ENCODE measurements at regions not wholly inside any gene's neighbourhood (a gene's known extent, or its start where the extent isn't known, plus 50 kb on each side); places are given as distances from the start of the nearest gene placed in this dataset.

DNA sequence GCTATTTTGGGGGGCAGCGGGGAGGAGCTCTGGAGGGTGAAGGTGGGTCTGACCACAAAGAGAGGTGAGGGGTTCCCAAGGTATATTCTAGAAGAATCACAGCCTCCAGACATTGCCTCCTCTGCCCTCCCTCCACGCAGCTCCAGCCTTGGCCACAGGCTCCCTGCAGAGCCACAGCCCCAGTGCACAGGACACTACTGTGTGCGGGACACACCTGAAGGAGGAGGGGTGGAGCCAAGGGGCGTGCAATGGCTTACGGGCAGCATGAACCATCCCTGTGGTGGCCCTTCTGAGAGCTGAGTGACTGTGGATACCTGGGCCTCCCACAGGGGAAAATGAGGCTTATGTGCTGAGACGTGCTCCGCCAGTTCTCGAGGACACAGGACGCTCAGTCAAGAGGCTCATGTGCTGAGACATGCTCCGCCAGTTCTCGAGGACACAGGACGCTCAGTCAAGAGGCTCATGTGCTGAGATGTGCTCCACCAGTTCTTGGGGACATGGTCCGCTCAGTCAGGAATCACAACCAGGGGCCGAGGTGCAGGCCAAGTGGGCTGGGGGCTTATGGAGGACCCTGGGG is 417.3 kb downstream of the SHANK2 start:
- no peak for DNase-seq

DNA sequence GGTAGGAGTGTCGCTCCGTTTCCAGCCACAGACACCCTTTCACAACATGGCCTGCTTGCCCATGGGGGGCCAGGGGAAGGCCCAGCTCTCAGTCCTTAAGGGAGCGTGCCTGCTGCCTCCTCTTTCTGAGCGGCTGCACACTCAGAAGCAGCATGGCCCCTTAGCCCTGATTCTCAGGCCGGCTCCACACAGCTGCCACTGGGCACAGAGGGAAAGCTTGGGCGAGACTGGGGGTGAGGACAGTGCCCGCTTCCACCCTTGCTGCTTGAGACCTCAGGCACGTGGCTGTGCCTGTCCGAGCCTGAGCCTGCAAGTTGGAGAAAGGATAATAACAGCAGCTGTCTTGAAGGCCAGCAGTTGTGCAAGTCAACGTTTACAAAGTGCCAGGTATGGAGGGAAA is 416.3 kb downstream of the SHANK2 start:
- DNase-seq, result no peak

DNA sequence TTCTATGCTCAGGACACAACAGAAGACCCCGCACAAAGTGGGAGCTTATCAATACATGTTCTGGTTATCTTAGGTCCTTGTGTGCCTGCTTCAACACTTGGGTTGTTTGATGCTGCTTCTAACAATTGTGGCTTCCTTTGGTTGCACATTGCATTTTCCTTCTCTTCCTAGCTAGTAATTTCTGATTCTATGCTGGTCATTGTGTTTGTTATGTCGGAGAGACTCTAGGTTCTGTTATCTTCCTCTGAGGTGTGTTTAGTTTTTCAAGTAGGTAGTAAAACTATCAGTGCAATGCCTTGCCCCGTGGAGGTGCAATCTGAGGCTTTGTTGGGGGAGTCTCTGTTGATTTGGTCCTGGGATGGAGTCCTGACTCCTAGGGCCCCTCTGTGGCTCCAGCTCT is 414.2 kb downstream of the SHANK2 start:
- DNase-seq, result no peak

DNA sequence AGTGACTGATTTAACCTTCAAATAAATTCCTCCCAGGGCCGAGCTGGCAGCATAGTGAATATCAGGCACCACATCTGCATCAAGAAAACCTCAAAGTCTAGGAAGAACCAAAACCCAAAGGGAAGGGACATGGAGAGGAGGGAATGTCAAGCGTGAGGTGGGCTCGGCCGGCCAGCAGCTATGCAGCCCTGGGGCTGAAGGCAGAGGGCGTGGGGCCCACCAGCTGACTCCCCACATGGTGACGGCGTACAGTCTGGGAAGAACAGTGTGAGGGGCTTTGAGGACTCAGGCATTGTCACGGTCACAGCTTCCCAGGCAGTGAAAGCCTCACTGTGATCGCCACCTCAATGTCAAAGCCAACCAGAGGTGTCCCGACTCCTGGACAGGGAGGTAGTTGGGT is 412.5 kb downstream of the SHANK2 start:
- no peak for DNase-seq

DNA sequence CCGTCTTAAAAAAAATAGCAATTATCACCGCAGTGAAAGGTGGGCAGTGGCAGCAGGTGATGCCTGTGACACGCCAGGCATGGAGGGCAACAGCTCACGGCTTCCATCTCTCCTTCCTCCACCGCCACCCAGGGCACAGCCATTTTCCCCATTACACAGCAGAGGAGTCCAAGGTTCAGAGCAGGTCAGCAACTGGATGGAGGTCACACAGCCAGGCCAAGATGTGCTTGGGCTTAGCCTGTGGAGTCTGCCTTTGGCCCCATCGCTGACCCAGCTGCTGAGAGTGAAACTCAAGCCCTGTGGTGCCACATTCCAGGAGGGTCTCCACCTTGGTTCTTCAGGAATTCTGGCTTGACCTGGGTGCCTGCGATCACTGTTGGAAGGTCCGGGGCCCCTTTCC is 411.1 kb downstream of the SHANK2 start:
- no peak for DNase-seq

DNA sequence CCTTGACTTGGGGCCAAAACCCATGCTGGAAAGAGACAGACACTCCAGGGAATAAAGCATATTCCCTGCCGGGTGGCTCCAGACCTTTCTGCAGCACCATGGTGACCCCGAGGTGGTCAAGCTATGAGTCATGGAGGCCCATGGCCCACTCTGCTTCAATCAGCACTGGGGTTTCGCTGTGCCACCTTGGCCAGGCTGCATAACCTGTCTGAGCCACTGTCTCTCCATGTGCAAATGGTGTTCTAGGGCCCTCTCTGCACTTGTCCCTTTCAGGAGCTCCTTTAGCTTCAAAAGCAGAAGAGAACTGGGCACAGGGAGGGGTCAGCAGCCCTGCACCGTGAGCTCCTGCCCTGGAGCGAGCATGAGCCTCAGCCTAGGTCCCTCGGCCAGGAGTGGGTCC is 410.1 kb downstream of the SHANK2 start:
- DNase-seq, result no peak

DNA sequence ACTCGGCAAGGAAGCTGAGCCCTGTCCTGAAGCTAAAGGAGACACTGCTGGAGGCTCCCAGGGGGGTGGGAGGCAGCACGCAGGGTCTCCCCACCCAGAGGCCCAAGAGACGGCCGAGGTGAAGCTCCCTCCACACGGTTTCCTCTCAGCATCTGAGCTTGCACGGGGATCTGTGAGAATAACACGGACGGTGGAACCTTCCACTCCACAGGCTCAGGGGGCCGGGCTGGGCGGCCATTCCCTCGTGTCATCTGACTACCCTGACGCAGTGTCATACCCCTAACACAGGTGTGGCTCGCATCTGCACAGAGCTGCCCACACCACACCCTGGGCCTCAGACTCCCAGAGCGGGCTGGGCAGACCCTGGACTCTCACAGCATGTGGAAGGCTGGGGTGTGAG is 409.7 kb downstream of the SHANK2 start:
- no peak for DNase-seq

DNA sequence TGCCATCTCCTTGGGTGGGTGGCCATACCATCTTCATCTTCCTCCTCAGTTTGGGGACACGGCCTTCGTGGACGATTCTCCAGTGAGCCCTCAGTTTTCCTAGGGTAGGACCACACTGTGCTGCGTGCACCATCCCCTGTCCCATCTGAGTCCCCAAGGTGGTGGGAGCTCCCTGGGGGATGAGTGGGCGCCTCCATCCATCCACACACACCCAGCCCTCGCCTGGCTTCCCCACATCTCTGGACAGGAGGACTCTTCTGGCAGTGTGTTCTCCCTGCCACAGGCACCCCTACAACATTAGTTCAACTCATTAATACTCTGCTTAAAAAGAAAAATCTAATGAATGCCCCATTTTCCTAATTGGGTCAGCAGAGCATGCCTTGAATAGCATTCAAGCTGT is 408.5 kb downstream of the SHANK2 start:
- no peak for DNase-seq

DNA sequence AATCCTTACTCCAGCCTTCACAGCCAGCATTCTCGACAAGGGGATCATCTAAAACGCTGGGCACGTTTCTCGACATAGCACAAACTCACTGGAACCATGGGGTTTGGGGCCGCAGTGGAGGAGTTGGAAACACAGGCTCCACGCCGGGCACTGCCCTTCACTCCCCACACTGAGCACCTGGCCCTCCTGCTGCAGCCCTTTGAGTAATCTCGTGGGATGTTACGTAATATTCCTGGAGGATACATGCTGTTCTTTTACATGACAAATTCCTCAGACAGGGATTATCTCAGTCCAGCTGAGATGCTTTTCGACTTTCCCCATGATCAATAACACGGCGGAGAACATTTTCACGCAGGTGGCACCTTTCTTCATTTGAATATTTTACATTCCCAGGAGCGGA is 408.0 kb downstream of the SHANK2 start:
- DNase-seq, result no peak

DNA sequence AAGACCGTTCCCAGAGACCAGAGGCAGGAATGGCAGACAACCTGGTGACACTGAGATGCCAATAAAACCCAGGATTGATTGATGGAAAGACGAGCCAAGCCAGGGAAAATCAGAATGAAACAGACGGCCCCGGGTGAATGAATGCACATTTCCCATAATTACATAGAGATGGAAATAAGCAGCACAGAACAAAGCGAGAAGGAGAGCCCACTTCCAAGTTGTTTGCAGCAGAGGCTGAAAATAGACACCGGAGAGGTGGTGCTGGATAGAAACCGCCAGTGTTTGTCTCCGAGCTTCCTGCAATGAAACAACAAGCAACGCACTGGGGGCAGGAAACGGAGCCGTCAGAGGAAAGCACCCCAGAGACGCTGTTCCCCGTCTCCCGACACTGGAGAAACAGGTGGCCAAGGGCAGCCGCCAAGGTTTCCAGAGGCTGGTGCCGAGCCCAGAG is 406.8 kb downstream of the SHANK2 start:
- DNase-seq, result no peak

DNA sequence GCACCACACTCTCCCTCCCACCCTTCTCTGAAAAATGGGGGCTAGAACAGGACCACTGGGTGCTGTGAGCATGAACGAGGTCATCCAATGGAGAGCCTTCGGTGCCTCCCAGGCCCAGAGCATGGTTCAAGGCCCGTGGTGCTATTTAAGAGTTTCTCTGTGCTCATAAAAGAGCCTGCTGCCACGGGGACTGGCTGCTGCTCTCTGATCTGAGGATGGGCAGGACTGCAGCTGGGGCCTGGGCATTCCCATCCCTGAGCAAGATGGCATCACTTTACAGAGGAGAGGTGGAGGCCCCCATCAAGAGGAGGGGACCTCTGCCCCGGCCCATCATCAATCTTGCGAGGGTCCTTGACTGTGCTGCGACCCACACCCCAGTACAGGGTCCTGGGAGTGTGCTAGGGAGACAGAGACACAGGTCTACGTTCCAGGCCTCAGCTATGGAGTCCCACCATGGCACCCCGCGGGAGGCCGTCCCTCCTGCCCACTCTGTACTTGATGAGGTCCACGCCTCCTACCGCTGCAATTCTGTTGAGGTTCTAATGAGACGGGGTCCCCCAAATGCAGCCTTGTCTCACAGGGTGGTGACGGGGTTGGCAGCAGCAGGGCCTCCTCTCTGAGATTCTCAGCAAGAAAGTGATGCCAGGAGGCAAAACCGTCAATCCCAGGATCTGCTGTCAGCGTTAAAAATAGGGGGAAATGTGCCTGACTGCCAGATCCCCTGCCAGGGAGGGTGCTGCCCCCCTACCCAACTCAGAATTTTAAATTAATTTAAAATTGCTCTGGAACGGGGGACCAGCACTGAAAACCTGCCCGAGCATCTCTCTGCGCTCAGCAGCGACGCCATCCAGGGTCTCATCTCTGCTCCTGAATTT is 405.4 kb downstream of the SHANK2 start:
- DNase-seq, result no peak

DNA sequence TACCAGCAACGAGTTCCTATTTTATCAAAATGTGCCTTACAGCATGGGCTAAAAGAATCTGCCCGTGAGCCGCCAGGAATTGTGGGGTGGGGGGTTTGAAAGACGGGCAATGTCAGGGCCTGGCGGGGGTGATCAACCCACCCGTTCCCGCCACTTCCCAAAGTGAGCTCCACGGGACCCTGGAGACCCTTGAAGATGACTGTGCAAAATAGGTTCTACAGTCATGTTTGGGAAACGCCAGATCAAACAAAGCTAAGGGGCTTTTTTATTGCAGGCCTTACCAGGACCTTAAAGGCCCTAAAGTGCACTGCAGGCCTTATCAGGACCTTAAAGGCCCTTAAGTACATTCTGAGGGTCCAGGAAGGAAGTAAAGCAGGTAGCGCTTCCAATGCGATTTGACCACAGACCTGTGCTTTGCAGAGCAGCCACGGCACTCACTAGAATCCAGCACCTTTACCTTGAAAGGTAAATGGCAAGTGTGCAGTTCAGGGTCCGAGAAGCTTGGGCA is 404.1 kb downstream of the SHANK2 start:
- DNase-seq, result no peak

DNA sequence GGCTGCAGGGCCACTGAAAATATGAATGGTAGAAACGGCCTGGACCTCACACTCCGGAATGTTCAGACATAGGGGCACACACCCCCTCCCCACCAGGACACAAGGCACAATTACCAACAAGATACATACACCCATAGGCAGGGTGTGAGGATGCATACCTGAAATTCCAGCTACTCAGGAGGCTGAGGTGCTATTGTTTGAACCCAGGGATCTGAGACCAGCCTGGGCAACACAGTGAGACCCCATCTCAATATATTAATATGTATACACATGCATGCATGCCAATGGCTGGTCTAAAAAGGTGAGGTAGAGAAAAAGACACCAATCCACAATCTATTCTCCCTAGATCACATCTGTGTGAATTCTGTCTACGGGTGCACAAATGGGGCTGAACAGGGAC is 403.3 kb downstream of the SHANK2 start:
- no peak for DNase-seq

DNA sequence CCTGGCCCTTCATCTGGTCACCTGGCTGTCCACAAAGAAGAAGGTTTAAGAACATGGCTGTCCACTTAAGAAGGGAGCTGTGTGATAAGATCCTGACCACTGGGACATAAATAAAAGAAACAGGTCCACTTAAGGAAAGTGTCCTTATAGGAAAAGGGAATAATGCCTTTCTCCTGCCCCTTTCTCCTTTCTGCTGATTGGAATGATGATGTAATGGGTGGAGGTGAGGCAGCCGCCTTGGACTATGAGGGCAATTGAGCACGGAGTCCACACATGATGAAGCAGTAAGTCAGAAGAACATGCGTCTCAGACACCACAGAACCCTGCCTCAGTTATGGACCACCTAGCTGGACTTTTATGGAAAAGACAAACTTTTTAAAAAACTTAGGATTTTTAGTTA is 401.1 kb downstream of the SHANK2 start:
- no peak for DNase-seq

DNA sequence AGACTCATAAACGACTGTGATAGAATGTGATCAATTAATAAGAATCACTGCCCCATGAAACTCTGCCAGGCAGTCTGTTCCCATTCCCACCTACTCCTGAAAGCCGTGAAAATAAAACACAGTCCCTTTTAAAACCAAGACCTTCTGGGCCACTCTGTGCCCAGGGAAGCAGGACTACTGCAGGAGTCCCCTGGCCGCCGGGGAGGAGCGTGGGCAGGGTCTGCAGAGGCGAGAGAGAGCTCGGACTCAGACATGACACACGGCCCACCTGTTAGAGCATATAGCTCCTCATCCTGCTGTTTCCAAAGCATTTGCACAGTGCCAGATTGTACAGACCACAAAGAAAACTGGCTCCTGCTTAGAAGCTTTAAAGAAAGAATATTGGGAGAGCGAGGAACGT is 400.5 kb downstream of the SHANK2 start:
- no peak for DNase-seq

DNA sequence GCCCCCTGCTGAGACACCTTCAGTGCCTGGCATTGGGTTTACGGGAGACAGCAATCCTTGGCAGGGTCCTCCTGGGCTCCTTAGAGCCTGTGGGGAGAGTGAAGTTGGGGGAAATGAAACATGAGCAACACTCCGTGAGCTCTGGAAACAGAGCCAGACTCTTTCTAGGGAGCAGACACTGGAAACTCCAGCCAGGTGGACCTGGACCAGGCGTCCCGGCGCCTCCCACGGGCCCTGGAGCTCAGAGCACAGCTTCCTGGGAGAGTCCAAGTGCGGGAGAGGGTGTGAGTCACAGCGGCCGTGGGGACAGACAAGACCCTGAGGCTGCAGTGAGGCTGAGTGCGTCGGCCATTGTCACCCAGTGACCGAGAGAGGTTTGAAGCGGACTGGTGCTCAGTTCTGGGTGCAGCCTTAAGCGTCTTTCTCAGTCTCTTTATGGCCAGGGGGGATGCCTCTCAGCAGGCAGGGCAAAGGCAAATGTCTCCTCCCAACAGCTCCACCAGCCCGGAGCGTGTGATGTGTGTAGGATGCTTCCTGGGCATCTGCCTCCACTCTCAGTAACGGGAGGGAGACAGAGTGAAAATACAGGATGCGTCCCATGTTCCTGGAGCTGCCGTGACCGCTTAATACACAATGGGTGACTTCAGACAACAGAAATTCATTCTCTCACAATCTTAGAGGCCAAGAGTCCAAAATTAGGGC is 399.2 kb downstream of the SHANK2 start:
- DNase-seq, result peak in 4 of 51 donors; percentile 10 to 41 (median 23)

DNA sequence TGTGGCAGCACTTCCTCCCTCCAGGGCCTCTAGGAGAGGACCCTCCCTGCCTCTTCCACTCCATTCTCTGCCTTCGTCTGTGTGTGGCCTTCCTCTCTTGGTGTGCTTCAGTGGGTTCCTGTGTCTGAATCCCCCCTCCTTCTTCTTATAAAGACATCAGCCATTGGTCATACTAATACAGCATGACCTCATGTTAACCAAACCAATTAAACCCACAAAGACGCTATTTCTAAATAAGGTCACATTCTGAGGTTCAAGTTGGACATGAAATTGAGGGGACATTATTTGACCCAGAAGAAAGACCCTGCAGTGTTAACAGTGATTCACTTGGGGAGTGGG is 398.6 kb downstream of the SHANK2 start:
- no peak for DNase-seq

DNA sequence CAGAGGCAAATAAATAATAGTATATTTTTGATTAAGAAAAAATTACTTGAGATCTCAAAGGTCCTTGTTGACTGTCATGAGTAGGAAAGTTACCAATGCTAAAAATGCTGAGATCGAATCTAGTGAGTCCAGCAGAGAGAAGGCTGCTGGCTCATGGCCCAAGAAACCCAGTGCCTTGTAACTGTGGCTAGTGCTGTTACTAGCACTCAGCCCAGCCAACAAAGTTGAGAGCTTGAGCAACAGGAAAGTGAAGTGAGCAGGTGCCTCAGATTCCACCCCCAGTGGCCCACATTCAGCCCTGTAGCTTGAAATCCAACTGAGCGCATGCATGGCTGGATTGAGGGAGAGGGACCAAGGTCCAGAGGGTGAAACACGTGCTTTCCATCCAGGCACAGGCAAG is 398.2 kb downstream of the SHANK2 start:
- no peak for DNase-seq

DNA sequence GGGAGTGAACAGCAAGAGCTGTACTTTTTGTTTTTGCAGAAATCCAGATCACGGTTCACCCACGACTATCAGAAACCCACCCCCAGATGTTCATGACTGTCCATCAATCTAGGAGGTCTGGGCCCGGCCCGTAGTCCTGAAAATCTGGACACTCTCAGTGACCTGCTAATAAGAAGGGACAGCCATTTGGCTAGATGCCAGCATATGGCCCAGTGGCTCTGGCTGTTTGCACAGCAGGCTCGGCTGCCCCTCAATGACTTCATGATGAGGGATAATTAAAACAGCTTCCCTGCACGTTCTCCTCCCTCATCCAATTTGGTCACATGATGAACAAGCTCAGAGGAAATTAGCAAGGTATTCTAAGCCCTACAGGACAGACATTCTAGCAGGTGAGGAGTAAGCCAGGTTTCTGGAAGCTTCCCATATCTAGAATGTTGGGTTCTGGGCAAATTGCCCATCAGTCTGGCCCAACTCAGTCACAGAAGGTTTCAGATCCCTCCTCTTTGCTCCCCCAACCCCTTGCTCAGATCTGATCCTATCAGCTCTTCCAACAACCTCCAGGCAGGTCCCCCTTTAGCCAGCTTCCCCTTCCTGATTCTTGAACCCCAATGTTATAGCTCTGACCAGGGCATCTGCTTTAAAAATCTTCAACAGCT is 397.3 kb downstream of the SHANK2 start:
- peak in 1 of 51 donors; percentile 5 for DNase-seq

DNA sequence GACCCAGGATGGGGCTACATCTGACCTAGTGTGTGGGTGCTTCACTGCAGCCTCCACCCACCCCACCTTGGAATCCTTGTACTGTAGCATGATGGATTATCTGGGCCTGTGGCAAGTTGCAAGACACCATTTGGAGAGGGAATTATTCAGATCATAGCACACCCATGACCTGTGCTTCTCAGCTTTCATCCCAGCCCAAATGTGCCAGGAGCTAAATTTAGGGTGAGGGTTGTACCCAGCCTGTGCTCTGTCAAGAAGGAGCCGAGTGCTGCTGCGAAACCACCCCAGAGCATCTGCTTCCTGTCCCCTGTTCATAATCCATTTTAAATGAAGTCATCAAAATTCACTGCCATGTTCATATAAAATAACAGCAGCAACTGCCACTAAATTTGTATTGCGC is 394.5 kb downstream of the SHANK2 start:
- DNase-seq, result no peak

DNA sequence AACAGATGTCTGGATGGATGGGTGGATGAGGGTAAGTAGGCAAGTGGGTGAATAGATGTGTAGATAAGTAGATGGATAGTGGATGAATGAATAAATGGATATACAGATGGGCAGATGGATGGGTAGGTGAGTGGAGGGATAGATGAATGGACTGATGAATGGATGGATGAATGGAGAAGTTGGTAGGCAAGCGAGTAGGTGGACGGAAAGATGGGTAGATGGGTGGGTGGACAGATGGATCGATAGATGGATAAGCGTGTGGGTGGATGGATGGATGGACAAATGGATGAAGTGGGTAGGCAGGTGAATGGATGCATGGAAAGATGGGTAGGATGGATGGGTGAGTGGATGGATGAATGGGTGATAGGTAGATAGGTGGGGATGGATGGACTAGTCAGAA is 393.2 kb downstream of the SHANK2 start:
- DNase-seq, result no peak

DNA sequence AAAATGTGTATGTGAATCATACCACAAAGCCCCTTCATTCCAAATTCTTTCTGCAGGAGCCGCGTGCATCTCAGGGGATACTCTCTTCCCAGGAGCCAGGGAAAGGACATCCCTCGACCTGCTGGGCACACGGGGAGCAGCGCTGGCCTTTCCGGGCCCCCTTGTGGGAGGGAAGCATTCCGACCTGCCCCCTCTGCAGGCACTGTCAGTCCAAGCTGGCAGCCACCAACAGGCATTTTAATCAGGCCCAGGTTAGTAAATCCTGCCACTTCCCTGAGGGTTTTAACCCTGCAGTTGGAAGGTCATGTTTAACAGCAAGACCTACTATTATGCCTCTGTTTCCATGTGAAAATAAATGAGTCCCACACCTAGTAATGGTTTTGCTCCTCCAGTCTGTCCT is 391.5 kb downstream of the SHANK2 start:
- no peak for DNase-seq

All from hypothalamus (tissue), 51 donors.